ENCODE measurements at regions not wholly inside any gene's neighbourhood (a gene's known extent, or its start where the extent isn't known, plus 50 kb on each side); places are given as distances from the start of the nearest gene placed in this dataset.
"Not testable (repeated sequence)": the region's sequence is repeated elsewhere in the genome, so short reads cannot be mapped to it uniquely, and the experiment has no call there.

- TF ChIP-seq POLR2A (IDR thresholded peaks at IDR 0.05; ENCODE audit: low read depth, low read length) = no peak
- DNase-seq (ENCODE audit: insufficient read length, low spot score) (no peak), FAIRE-seq (no peak)
Measured at GRCh38 chr5:163293836-163294235, 143.6 kb upstream of the CCNG1 start.

GRCh38 chr5:163303718-163304117 lies 133.7 kb upstream of the CCNG1 start:
- TF ChIP-seq POLR2A (IDR thresholded peaks at IDR 0.05; ENCODE audit: low read depth, low read length) = no peak
- no peak for DNase-seq (ENCODE audit: insufficient read length, low spot score)
- FAIRE-seq = no peak

- TF ChIP-seq POLR2A (IDR thresholded peaks at IDR 0.05; ENCODE audit: low read depth, low read length) = no peak
- DNase-seq (ENCODE audit: insufficient read length, low spot score) (no peak), FAIRE-seq (no peak)
Measured at GRCh38 chr5:163305655-163306054, 131.7 kb upstream of the CCNG1 start.

- TF ChIP-seq POLR2A (IDR thresholded peaks at IDR 0.05; ENCODE audit: low read depth, low read length) = no peak
- FAIRE-seq = no peak
- DNase-seq (ENCODE audit: insufficient read length, low spot score) = no peak
Measured at GRCh38 chr5:163306421-163306820, 131.0 kb upstream of the CCNG1 start.

- no peak for TF ChIP-seq POLR2A (IDR thresholded peaks at IDR 0.05; ENCODE audit: low read depth, low read length)
- DNase-seq (ENCODE audit: insufficient read length, low spot score) (no peak), FAIRE-seq (no peak)
Measured at GRCh38 chr5:163309914-163310313, 127.5 kb upstream of the CCNG1 start.

GRCh38 chr5:163310997-163311396 lies 126.4 kb upstream of the CCNG1 start:
- no peak for FAIRE-seq
- no peak for TF ChIP-seq POLR2A (IDR thresholded peaks at IDR 0.05; ENCODE audit: low read depth, low read length)
- DNase-seq (ENCODE audit: insufficient read length, low spot score) = no peak

- DNase-seq (ENCODE audit: insufficient read length, low spot score) (no peak), FAIRE-seq (no peak)
- TF ChIP-seq POLR2A (IDR thresholded peaks at IDR 0.05; ENCODE audit: low read depth, low read length) = no peak
Measured at GRCh38 chr5:163312598-163312997, 124.8 kb upstream of the CCNG1 start.

- not testable (repeated sequence) for FAIRE-seq; DNase-seq (ENCODE audit: insufficient read length, low spot score)
Measured at GRCh38 chr5:163313049-163313448, 124.3 kb upstream of the CCNG1 start.

- FAIRE-seq; DNase-seq (ENCODE audit: insufficient read length, low spot score): not testable (repeated sequence)
Measured at GRCh38 chr5:163316374-163316773, 121.0 kb upstream of the CCNG1 start.

GRCh38 chr5:163318707-163319106 lies 118.7 kb upstream of the CCNG1 start:
- FAIRE-seq (no peak), DNase-seq (ENCODE audit: insufficient read length, low spot score) (no peak)
- no peak for TF ChIP-seq POLR2A (IDR thresholded peaks at IDR 0.05; ENCODE audit: low read depth, low read length)

- FAIRE-seq (no peak), DNase-seq (ENCODE audit: insufficient read length, low spot score) (no peak)
- no peak for TF ChIP-seq POLR2A (IDR thresholded peaks at IDR 0.05; ENCODE audit: low read depth, low read length)
Measured at GRCh38 chr5:163321511-163321910, 115.9 kb upstream of the CCNG1 start.

- FAIRE-seq (no peak), DNase-seq (ENCODE audit: insufficient read length, low spot score) (no peak)
- TF ChIP-seq POLR2A (IDR thresholded peaks at IDR 0.05; ENCODE audit: low read depth, low read length) = no peak
Measured at GRCh38 chr5:163330723-163331668, 106.4 kb upstream of the CCNG1 start.

GRCh38 chr5:163336074-163336473 lies 101.3 kb upstream of the CCNG1 start:
- FAIRE-seq; DNase-seq (ENCODE audit: insufficient read length, low spot score): not testable (repeated sequence)

- TF ChIP-seq POLR2A (IDR thresholded peaks at IDR 0.05; ENCODE audit: low read depth, low read length) = no peak
- DNase-seq (ENCODE audit: insufficient read length, low spot score) (no peak), FAIRE-seq (no peak)
Measured at GRCh38 chr5:163339148-163339547, 98.2 kb upstream of the CCNG1 start.

- not testable (repeated sequence) for DNase-seq (ENCODE audit: insufficient read length, low spot score); FAIRE-seq
Measured at GRCh38 chr5:163340378-163340777, 97.0 kb upstream of the CCNG1 start.

All from H54 (cell line).